ENCODE measurements at regions not wholly inside any gene's neighbourhood (a gene's known extent, or its start where the extent isn't known, plus 50 kb on each side); places are given as distances from the start of the nearest gene placed in this dataset.
"Not testable (repeated sequence)": the region's sequence is repeated elsewhere in the genome, so short reads cannot be mapped to it uniquely, and the experiment has no call there.

GRCh38 chr7:17560516-17560915, 262.1 kb downstream of the AHR start:
- H3K36me3 ChIP-seq = no peaks in the 10 kb centered on the region
- no peaks in the 10 kb centered on the region for H3K4me1 ChIP-seq (ENCODE audit: control insufficient read depth in 1 of 2, insufficient read depth in 1 of 2, low read depth in 1 of 2, low read length in 1 of 2)
- H3K9me3 ChIP-seq = no peaks in the 10 kb centered on the region
- no peak for TF ChIP-seq CTCF (IDR thresholded peaks at IDR 0.05)
- no peaks in the 10 kb centered on the region for H3K27me3 ChIP-seq
- no peak overlapping the region for H3K27ac ChIP-seq
- no peak overlapping the region for H3K4me3 ChIP-seq (ENCODE audit: low read depth in 1 of 2, low read length in 1 of 2)

- no peak overlapping the region for H3K4me3 ChIP-seq (ENCODE audit: low read depth in 1 of 2, low read length in 1 of 2)
- no peak for TF ChIP-seq CTCF (IDR thresholded peaks at IDR 0.05)
- H3K9me3 ChIP-seq = no peaks in the 10 kb centered on the region
- no peaks in the 10 kb centered on the region for H3K4me1 ChIP-seq (ENCODE audit: control insufficient read depth in 1 of 2, insufficient read depth in 1 of 2, low read depth in 1 of 2, low read length in 1 of 2)
- no peak overlapping the region for H3K27ac ChIP-seq
- no peaks in the 10 kb centered on the region for H3K36me3 ChIP-seq
- no peaks in the 10 kb centered on the region for H3K27me3 ChIP-seq
Measured at GRCh38 chr7:17560966-17561365, 262.5 kb downstream of the AHR start.

GRCh38 chr7:17564678-17565212, 266.3 kb downstream of the AHR start:
- TF ChIP-seq CTCF (IDR thresholded peaks at IDR 0.05) = no peak
- no peak overlapping the region for H3K4me3 ChIP-seq (ENCODE audit: low read depth in 1 of 2, low read length in 1 of 2)

GRCh38 chr7:17580141-17580540, 281.7 kb downstream of the AHR start:
- no peaks in the 10 kb centered on the region for H3K4me1 ChIP-seq (ENCODE audit: control insufficient read depth in 1 of 2, insufficient read depth in 1 of 2, low read depth in 1 of 2, low read length in 1 of 2)
- H3K27me3 ChIP-seq = no peaks in the 10 kb centered on the region
- TF ChIP-seq CTCF (IDR thresholded peaks at IDR 0.05) = no peak
- no peak overlapping the region for H3K27ac ChIP-seq
- no peak overlapping the region for H3K4me3 ChIP-seq (ENCODE audit: low read depth in 1 of 2, low read length in 1 of 2)
- H3K9me3 ChIP-seq = no peaks in the 10 kb centered on the region
- H3K36me3 ChIP-seq = no peaks in the 10 kb centered on the region

More at GRCh38 chr7:17564678-17565212, 266.3 kb downstream of the AHR start:
- H3K36me3 ChIP-seq = no peaks in the 10 kb centered on the region
- no peaks in the 10 kb centered on the region for H3K27me3 ChIP-seq
- no peak overlapping the region for H3K27ac ChIP-seq
- H3K4me1 ChIP-seq (ENCODE audit: control insufficient read depth in 1 of 2, insufficient read depth in 1 of 2, low read depth in 1 of 2, low read length in 1 of 2) = no peaks in the 10 kb centered on the region
- no peaks in the 10 kb centered on the region for H3K9me3 ChIP-seq

- H3K27ac ChIP-seq = no peak overlapping the region
- no peaks in the 10 kb centered on the region for H3K9me3 ChIP-seq
- no peak overlapping the region for H3K4me3 ChIP-seq (ENCODE audit: low read depth in 1 of 2, low read length in 1 of 2)
- H3K4me1 ChIP-seq (ENCODE audit: control insufficient read depth in 1 of 2, insufficient read depth in 1 of 2, low read depth in 1 of 2, low read length in 1 of 2) = no peaks in the 10 kb centered on the region
- H3K36me3 ChIP-seq = no peaks in the 10 kb centered on the region
- no peak for TF ChIP-seq CTCF (IDR thresholded peaks at IDR 0.05)
- no peaks in the 10 kb centered on the region for H3K27me3 ChIP-seq
Measured at GRCh38 chr7:17580856-17581255, 282.4 kb downstream of the AHR start.

GRCh38 chr7:17581301-17581700, 282.8 kb downstream of the AHR start:
- TF ChIP-seq CTCF (IDR thresholded peaks at IDR 0.05) = no peak
- no peak overlapping the region for H3K27ac ChIP-seq
- H3K4me1 ChIP-seq (ENCODE audit: control insufficient read depth in 1 of 2, insufficient read depth in 1 of 2, low read depth in 1 of 2, low read length in 1 of 2) = no peaks in the 10 kb centered on the region
- no peaks in the 10 kb centered on the region for H3K9me3 ChIP-seq
- no peaks in the 10 kb centered on the region for H3K36me3 ChIP-seq
- no peak overlapping the region for H3K4me3 ChIP-seq (ENCODE audit: low read depth in 1 of 2, low read length in 1 of 2)
- no peaks in the 10 kb centered on the region for H3K27me3 ChIP-seq

GRCh38 chr7:17582696-17583095, 284.2 kb downstream of the AHR start:
- H3K4me3 ChIP-seq (ENCODE audit: low read depth in 1 of 2, low read length in 1 of 2); H3K9me3 ChIP-seq; H3K36me3 ChIP-seq; H3K27me3 ChIP-seq; H3K27ac ChIP-seq; H3K4me1 ChIP-seq (ENCODE audit: control insufficient read depth in 1 of 2, insufficient read depth in 1 of 2, low read depth in 1 of 2, low read length in 1 of 2): not testable (repeated sequence)
